ENCODE measurements at regions not wholly inside any gene's neighbourhood (a gene's known extent, or its start where the extent isn't known, plus 50 kb on each side); places are given as distances from the start of the nearest gene placed in this dataset.

DNA sequence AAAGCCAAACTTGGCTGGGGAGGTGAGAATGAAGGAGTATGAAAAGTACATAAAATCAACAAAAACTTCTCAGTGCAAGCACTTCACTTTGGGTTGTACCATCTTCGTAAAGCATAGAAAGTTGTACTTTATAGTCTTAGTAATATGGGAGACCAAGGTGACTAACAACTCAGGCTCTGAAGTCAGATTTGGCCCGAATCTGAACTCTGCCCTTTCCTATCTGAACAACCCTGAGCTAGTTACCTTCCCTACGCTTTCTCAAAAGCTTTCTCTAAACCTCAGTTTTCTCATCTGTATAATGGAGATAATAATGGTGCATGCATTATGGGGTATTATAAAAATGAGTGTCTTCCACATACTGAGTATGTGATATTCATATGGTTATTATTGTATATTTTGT is 285.4 kb upstream of the UMPS start:
- TF ChIP-seq, protein P1, sequence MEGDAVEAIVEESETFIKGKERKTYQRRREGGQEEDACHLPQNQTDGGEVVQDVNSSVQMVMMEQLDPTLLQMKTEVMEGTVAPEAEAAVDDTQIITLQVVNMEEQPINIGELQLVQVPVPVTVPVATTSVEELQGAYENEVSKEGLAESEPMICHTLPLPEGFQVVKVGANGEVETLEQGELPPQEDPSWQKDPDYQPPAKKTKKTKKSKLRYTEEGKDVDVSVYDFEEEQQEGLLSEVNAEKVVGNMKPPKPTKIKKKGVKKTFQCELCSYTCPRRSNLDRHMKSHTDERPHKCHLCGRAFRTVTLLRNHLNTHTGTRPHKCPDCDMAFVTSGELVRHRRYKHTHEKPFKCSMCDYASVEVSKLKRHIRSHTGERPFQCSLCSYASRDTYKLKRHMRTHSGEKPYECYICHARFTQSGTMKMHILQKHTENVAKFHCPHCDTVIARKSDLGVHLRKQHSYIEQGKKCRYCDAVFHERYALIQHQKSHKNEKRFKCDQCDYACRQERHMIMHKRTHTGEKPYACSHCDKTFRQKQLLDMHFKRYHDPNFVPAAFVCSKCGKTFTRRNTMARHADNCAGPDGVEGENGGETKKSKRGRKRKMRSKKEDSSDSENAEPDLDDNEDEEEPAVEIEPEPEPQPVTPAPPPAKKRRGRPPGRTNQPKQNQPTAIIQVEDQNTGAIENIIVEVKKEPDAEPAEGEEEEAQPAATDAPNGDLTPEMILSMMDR (IDR thresholded peaks at IDR 0.05), result no peak
- TF ChIP-seq, protein P2, sequence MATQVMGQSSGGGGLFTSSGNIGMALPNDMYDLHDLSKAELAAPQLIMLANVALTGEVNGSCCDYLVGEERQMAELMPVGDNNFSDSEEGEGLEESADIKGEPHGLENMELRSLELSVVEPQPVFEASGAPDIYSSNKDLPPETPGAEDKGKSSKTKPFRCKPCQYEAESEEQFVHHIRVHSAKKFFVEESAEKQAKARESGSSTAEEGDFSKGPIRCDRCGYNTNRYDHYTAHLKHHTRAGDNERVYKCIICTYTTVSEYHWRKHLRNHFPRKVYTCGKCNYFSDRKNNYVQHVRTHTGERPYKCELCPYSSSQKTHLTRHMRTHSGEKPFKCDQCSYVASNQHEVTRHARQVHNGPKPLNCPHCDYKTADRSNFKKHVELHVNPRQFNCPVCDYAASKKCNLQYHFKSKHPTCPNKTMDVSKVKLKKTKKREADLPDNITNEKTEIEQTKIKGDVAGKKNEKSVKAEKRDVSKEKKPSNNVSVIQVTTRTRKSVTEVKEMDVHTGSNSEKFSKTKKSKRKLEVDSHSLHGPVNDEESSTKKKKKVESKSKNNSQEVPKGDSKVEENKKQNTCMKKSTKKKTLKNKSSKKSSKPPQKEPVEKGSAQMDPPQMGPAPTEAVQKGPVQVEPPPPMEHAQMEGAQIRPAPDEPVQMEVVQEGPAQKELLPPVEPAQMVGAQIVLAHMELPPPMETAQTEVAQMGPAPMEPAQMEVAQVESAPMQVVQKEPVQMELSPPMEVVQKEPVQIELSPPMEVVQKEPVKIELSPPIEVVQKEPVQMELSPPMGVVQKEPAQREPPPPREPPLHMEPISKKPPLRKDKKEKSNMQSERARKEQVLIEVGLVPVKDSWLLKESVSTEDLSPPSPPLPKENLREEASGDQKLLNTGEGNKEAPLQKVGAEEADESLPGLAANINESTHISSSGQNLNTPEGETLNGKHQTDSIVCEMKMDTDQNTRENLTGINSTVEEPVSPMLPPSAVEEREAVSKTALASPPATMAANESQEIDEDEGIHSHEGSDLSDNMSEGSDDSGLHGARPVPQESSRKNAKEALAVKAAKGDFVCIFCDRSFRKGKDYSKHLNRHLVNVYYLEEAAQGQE (IDR thresholded peaks at IDR 0.05; ENCODE audit: insufficient read depth in 1 of 2, low read depth in 2 of 2, low read length in 1 of 2), result no peak
